GM23338 (cell line): ENCODE measurements at regions not wholly inside any gene's neighbourhood (a gene's known extent, or its start where the extent isn't known, plus 50 kb on each side); places are given as distances from the start of the nearest gene placed in this dataset.
"Not testable (repeated sequence)": the region's sequence is repeated elsewhere in the genome, so short reads cannot be mapped to it uniquely, and the experiment has no call there.

Source experiments
- CREB1 ChIP-seq: fragments of 250-450 bp; sonication (Bioruptor Pico); IDR thresholded peaks from 2 replicates; pipeline ENCODE4 v1.5.0; 2020; ENCODE audit warnings: low read depth, mild to moderate bottlenecking, moderate library complexity
- CTCF ChIP-seq, 2 experiments: fragments of 200-600 bp in 1 of 2; sonication (generic) in 1 of 2; conservative IDR thresholded peaks; 2 replicates each; pipeline versions ENCODE4 v1.5.1 to v1.6.1; 2016 to 2017; ENCODE audit warnings: antibody characterized with exemption in 2 of 2, low read depth in 2 of 2, mild to moderate bottlenecking in 2 of 2, moderate library complexity in 1 of 2
- ETS1 ChIP-seq: IDR thresholded peaks from 2 replicates; pipeline ENCODE4 v1.6.1; 2016; ENCODE audit warnings: antibody characterized with exemption
- EZH2 ChIP-seq: fragments of 200-600 bp; sonication (generic); IDR thresholded peaks from one replicate; pipeline ENCODE4 v1.8.0; 2017; ENCODE audit warnings: antibody characterized with exemption, mild to moderate bottlenecking, low read depth; ENCODE audit not compliant: unreplicated experiment
- EZH2phosphoT487 ChIP-seq: fragments of 200-600 bp; sonication (generic); IDR thresholded peaks from one replicate; pipeline ENCODE4 v1.8.1; 2018; ENCODE audit warnings: antibody characterized with exemption; ENCODE audit not compliant: unreplicated experiment
- JUNB ChIP-seq: IDR thresholded peaks from one replicate; pipeline ENCODE4 v1.6.1; 2016; ENCODE audit warnings: antibody characterized with exemption; ENCODE audit not compliant: unreplicated experiment
- NANOG ChIP-seq: IDR thresholded peaks from 2 replicates; pipeline ENCODE4 v1.6.1; 2016; ENCODE audit warnings: antibody characterized with exemption, borderline replicate concordance
- POLR2AphosphoS5 ChIP-seq: IDR thresholded peaks from 2 replicates; pipeline ENCODE4 v1.6.1; 2016; ENCODE audit warnings: antibody characterized with exemption, low read depth
- REST ChIP-seq: IDR thresholded peaks from one replicate; pipeline ENCODE4 v1.6.1; 2018; ENCODE audit warnings: antibody characterized with exemption; ENCODE audit not compliant: unreplicated experiment
- STAT1 ChIP-seq: IDR thresholded peaks from one replicate; pipeline ENCODE4 v1.6.1; 2016; ENCODE audit warnings: antibody characterized with exemption; ENCODE audit not compliant: unreplicated experiment
- ZNF114 ChIP-seq: fragments of 250-450 bp; sonication (Bioruptor Pico); IDR thresholded peaks from 2 replicates; pipeline ENCODE4 v1.5.0; 2020; ENCODE audit warnings: mild to moderate bottlenecking, moderate library complexity
- ZNF331 ChIP-seq: fragments of 250-450 bp; sonication (Bioruptor Pico); IDR thresholded peaks from 2 replicates; pipeline ENCODE4 v1.5.0; 2020; ENCODE audit warnings: low read depth, mild to moderate bottlenecking, moderate library complexity
- ZNF462 ChIP-seq: fragments of 250-450 bp; sonication (Bioruptor Pico); IDR thresholded peaks from 2 replicates; pipeline ENCODE4 v1.5.0; 2020; ENCODE audit warnings: mild to moderate bottlenecking, moderate library complexity

GRCh38 chr4:54466960-54467359, 190.8 kb upstream of the KIT start:
- TF ChIP-seq ETS1; POLR2AphosphoS5; CTCF (conservative IDR thresholded peaks at IDR 0.05; ENCODE audit: low read depth in 2 of 2); EZH2; EZH2phosphoT487; REST; CREB1; ZNF114 (CRISPR knock-in tag); JUNB; STAT1; NANOG; ZNF331 (CRISPR knock-in tag); ZNF462 (CRISPR knock-in tag): not testable (repeated sequence)
